ENCODE measurements at regions not wholly inside any gene's neighbourhood (a gene's known extent, or its start where the extent isn't known, plus 50 kb on each side); places are given as distances from the start of the nearest gene placed in this dataset.

DNA sequence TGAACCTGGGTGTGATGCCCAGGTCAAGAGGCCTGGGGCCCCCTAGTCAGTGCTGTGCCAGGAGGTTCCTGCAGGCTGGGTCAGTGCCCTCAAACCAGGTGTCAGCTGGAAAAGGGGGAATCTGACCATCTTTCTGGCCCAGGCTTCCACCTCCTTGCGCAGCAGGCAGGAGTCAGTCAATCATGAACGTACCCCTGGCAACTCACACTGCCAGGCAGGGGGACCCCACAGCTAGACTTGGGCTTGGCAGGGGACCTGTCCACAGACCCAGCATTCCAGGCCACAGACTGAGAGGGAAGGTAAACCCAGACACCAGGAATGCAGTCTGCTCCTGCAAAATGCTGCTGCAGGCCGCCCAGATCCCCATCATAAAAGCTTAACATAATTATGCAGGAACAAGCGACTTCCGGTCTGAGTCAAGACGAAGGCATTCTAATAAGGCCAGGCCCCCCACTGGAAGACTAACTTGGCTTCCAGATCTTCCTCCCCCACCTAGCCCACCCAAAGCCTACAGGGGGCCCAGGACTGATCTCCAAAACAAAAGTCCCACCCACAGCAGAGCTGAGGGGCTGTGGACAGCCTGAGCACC, 156.3 kb downstream of the BCOR start:
- DNase-seq = no peak

DNA sequence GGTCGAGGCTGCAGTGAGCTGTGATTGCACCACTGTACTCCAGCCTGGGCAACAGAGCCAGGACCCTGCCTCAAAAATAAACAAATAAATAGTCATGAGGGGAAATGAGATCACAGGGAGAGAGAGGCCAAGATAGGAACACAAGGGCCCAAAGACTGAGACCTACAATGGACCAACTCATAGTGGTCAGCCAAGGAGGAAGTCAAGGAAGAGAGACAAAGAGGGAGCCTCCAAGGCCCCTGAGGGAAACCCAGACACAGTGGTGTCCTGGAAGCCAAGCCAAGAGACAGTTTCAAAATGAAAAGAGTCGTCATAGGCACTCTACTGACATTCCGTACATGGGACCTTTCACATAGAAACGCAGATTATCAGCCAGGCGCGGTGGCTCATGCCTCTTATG, 153.3 kb downstream of the BCOR start:
- no peak for DNase-seq

DNA sequence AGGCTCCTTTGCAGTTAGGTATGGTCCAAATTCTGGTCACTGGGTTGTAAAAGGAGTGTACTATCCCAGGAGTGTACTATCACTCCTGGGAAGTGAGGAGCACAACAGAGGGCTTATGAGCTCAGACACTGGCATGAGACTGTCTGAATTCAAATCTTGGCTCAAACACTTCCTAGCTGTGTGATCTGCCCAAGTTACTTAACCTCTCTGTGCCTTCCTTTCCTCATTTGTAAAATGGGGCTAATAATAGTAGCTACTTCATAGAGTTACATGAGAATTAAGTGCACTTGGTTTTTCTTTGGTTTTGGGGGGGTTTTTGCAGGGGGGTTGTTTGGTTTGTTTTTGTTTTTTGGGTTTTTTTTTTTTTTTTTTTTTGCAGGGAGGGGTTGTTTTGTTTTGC, 152.0 kb downstream of the BCOR start:
- no peak for DNase-seq

DNA sequence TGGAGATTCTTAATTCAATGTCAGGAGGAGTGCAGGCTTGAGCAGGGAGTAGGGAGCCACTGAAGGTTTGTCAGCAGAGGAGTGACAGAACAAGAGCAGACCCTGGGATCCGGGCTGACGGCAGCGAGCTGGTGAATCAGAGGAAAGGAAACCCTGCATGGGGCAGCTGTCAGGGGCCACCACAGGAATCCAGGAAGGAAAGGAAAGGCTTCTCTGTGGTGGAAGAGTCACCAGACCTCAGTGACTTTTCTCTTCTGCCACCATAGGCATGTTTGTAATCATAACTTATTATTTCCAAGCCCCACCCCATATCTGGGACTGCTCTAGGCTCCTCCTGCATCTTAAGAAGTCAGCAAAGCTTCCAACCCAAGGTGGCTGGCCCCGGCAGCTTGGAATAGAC, 150.9 kb downstream of the BCOR start:
- DNase-seq = no peak

DNA sequence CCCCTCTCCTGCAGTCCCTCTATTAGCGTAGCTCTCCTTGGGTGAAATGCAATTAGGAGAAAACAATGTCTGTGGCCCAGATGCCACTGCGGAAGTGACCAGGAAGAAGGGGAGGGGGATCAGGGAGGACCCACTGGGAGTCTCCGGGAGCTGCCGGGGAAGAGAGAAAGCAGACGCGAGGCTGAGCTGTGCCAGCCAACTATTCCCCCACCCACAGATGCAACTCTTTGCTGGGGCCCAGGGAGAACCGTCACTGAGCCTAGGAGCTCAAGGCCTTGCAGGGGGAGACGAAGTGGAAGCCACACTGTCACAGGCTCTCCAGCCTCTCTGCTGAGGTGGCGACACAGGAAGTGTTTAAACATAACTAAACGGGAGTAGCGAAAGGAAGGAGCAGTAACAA, 149.2 kb downstream of the BCOR start:
- DNase-seq = no peak

DNA sequence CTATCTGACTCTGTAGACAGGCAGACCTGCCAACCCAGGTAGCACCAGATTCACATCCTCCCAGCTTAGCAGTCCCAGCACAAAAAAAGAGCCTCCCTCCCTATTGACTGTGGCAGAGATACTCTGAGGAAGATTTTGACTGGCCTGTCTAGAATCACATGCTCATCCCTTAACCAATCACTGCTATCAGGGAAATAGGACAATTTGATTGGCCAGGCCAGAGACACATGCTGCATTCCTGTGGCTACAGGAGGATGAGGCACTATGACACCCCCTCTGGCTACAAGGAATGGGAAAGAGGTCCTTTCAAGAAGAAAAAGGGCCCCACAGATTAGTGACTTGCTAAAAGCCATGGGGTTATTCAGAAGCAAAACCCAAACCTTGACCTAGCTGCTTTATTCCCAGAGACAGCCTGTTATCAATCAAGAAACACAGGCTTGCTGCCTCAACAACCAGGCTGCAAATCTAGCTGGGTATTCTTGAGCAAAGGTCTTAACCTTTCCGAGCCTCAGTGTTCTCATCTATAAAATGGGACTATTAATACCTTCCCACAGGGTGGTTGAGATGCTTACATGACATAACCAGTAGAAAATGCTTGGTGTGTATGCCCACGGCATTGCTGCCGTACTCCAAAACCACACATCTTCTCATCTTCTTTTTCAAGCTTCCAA, 147.6 kb downstream of the BCOR start:
- DNase-seq = no peak

DNA sequence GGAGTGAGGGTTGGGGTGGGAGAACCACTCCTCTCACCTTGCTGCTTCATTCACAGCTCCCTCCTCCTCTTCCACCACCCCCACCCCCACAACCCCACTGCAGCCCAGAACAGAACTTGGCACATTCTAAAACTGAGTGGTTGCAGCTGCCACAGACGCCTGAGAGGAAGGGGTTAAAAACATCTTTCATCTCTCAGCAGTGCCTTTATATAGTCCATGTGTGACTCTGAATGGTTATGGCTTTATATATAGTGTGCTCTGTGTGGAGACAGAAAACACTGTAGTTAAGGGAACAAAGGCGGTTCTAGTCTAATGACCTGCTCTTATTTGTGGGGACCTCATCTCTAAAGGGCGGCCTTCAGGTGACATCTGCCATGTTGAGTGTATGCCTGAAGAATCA, 144.8 kb downstream of the BCOR start:
- DNase-seq = no peak

DNA sequence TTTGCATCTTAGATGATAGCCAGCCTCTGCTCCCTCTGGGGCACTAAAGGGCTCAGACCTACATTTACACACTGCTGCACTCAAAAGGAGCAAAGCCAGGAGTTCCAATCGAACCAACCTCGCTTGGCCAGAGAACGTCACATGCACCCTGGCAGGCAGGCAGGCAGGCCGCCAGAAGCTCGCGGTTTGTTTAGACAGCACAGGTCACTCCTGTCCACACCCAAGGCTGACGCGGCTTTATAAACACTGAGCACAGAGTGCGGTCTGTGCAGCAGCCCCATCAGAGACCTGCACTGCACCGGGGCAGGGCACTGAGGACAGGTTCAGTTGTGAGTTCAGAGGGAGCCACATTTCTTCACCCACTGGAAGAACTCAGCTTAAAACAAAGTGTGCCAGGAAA, 143.9 kb downstream of the BCOR start:
- DNase-seq = no peak

DNA sequence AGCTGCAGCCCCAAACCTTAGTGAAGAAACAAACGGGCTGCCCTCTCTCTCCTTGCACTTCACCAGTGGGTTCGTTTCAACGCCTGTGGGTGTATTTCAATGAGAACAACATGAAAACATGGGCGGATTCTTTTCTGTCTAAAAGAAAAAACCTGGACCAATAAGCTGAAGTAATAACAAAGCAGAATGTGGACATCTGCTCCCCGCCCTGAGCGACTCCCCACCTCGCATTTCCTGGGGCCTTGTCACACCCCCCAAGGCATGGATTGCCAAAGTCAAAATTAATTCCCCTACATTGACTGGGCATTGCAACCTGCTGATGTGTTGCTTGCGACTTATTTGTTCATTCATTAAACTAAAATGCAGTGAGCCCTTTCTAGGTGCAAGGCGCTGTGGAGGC, 142.9 kb downstream of the BCOR start:
- no peak for DNase-seq

DNA sequence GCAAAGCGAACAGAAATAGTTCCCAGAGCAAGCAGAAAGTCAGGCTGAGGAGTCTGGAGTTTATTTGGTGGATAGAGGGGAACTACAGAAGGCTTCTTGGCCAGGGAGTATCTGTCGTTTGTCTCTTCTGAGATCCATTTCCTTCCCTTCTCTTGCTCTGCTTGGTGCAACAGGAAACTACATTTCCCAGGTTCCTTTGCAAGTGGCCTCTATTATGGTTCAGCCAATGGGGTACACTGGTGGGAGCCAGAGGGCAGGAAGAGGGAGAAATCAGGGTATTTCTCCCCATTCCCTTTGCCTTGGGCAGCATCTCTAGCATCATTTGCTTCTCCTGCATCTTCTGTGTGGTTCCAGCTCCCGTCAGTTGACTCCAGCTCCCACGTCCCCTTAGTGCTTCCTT, 142.1 kb downstream of the BCOR start:
- DNase-seq = no peak

DNA sequence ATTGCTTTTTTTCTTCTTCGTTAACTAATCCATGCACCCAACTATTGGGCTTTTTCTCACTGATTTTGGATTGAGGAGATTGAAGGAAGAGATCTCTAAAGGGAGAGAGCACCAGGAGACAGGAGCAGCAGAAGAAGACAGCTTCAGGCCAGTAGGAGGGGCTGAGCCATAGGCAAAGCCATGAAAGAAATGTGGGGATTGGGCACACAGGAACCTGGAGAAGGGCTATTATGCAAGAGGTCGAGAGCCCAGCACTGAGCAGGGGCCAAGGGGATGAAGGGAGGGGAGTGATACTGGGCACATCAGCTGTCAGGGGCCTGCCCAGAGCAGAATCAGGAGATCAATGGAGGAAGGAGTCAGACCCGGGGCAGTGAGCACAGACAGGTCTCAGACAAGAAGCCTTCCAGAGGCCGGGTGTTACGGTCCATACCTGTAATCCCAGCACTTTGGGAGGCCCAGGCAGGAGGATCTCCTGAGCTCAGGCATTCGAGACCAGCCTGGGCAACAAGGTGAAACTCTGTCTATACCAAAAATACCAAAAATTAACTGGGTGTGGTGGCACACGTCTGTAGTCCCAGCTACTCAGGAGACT, 140.9 kb downstream of the BCOR start:
- DNase-seq = no peak

DNA sequence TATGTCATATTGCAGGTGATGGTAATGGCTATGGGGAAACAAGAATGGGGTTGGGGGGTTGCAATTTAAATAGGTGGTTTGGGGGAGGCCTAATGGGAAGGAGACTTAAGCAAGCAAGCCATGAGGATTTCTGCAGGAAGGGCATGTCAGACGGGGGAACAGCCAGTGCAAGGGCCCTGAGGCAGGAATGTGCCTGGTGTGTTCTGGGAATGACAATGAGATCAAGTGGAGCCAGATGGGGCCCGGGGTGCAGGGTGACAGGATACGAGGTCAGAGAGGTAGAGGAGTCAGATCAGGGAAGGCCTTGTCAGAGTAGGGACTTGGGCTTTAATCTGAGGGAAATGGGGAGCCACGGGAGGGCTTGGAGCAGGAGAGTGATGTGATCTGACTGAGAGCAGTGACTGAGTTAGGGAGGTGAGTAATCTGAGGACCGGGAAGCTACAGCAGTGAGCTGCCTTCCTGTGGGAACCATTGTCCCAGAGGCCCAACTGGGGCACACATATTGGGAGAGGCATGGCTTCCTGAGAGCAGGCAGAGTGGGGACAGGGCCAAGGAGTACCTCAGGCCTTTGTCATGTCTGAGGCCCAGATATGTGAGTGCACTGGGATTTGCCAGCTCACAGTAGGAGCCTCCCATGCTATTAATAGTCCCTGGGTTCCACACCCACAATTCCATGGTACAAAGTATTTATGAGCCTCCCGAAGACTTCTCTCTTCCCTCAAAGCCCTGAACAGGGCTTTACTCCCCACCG, 139.8 kb downstream of the BCOR start:
- no peak for DNase-seq

DNA sequence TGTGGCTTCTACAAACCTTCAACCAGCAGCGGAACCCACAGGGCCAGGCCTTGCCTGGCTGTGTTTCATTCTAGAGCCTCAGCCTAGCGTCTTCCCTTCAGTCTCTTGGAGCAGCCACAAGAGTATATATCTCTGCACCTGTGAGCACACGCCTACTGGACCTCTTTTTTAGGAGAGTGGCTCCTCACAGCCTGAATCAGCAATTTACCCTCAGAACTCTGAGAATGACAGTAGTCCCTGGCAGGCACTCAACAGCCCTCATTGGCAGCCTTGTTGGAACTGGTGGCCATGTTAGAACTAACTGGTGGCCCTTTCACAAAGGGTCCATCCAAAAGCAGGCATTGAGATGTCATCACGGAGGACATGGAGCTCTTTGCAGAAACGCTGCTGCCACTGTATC, 138.9 kb downstream of the BCOR start:
- no peak for DNase-seq

DNA sequence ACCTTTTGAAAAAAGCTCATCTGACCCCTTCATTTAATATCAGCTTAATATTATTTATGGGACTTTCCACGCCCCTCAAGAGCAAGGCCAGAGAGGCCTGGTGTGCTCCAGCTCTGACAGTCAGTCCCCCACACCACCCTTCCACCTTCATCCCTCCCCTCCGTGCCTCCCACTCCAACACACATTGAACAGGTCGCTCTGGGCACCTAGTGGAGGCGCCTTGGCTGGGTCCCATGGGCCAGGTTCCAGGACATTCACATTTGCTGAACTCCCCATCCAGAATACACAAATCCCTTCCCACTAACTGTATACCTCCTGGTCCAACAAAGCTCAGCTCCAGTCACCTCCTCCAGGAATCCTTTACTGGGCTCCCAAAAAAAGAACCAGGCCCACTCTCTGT, 137.5 kb downstream of the BCOR start:
- no peak for DNase-seq

DNA sequence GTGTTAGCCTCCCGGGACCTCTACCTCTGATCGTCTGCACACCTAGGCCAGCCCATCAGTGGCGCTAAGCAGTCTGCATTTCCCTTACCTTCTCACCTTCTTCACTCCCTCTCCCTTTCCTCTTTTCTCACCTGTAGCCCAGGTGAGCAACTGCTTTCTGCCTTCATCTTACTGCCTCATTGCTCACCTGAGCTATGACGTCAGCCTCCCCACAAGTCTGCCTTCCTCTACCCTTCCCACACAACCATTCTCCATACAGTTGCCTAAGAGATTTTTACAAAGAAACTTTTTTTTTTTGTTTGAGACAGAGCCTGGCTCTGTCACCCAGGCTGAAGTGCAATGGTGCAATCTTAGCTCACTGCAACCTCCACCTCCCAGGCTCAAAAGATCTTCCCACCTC, 136.3 kb downstream of the BCOR start:
- DNase-seq = no peak

DNA sequence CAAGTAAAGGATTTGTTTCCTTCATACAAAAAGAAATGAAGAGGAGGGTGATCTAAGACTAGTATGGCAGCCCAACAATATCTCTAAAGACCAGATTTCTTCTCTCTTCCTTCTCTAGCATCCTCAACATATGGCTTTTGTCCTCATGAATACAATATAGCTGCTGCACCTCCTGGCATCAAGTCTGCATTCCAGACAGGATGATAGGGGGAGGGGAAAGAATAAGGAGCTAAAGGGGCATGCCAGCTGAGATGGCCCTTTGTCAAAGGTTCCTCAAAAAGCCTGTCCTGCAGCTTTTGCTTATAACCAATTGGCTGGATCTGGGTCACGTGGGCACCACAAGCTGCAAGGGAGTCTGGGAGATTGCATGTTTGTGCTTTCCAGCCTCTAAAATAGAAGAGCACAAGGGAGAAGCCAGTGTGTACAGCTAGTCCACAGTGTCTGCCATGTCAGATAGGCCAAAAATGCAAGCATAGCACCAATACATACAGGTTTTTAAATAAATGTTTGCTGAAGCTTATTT, 132.6 kb downstream of the BCOR start:
- no peak for DNase-seq

DNA sequence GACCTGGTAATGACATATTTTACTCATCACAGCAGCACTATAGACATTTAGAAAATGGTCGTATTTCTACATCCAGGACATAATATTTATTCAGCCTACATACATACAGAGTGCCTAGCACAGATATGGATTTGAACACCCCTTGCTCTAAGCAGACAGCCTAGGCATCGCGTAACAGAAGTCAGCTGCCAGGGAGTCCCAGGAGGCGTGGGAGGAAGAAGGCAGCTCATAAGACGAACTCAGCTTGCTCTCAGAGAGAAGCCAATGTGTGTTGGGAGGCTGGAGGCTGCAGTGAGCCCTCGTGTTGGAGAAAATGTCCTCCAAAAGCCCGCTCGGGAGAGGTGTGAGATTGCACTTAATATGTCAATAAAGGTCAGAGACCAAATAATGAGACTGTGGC, 131.6 kb downstream of the BCOR start:
- no peak for DNase-seq

DNA sequence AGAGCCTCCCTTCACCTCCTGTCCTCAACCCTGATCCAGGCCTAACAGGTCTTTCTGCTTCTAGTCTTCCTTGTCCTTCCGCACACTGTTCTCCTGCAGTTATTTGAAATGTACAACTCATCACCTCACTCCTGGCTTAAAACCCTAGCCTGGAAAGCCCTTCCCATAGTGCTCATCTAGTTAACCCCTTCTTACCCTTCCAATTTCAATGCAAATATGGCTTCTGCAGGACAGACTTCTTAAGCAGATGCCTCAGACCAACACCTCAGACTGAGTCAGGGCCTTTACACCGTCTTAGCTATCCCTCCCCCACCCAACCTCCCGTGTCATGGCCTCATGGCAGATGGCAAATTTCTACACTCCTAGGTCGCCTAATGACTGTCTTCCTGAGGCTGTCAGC, 130.4 kb downstream of the BCOR start:
- no peak for DNase-seq

DNA sequence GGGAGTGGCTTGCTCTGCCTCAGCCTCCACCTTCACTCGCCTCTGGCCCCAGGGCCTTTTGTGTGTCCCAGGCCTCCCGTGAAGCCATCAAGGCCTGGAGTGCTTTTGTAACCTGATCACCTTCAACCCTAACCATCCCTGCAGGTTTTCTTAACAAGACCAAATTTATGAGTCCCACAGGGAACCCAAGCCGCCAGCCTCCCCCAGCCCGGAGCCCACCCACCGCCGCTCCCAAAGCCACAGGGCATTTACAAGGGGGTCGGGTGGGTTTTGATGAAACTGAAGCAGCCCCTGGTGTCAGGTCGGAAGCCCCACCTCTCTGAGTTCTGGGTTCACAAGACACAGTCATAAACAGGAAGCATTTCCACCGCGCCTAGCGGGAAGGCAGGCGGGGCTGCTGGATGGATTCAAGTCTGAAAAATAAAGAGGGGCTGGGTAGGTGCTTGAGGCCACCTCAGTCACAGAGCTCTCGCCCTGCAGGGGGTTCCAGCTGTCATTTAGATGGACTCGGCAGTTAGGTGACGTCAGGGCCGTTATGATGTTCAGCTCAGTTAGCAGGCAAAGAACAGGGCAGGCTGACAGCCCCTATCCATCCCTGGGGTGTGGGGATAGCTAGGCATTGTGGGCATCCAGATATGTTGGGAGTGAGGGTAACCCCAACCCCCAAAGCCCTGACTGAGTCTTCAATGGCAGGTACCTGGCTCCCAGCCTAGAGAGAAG, 128.5 kb downstream of the BCOR start:
- DNase-seq = peak in 1 of 2 experiments; percentile 1

DNA sequence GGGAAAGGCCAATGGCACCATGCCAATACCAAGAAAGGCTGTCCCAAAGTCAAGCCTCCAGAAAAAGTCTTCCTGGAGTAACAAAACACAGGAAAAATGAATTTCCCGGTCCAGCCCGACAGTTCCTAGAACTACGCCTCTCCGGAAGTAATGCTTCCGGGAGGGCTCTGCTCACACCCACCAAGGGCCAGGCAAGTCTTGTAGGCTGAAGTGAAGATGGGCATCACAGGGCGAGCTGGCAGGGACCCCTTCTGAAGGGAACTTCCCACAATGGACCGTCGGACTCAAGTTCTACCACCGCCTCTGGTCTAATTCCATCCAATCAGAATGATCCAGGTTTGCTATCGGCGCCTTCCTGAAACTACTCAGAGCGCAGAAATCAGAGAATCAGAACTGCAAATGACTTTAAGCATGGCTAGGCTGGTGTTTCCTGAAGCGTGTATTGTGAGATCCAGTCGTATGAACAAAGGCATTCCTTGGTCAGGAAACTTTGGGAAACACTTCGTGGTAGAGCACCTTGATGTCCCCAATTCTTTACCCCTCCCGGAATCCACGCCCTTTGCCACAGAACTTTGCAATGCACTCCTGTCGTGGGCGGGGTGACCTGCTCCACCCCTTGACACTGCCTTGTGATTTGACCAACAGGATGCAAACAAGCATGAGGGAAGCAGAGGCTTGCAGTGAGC, 127.8 kb downstream of the BCOR start:
- no peak for DNase-seq

DNA sequence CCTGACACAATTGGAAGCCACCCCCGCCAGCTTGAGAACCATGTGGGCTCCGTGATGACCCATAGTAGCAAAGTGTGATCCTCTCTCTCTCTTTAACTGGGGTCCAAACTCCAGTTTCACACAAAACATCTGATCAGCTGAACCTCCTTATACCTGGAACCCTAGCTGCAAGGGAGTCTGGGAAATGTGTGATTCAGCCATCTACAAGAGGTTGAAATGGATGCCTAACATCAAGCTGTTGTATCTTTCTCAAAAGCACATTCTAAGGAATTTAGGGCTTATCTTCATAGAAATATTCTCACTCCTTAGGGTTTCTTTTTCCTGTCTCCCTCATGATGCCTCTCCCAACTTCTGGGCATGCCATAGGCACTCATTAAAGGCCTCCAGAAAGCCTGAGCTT, 126.0 kb downstream of the BCOR start:
- no peak for DNase-seq

DNA sequence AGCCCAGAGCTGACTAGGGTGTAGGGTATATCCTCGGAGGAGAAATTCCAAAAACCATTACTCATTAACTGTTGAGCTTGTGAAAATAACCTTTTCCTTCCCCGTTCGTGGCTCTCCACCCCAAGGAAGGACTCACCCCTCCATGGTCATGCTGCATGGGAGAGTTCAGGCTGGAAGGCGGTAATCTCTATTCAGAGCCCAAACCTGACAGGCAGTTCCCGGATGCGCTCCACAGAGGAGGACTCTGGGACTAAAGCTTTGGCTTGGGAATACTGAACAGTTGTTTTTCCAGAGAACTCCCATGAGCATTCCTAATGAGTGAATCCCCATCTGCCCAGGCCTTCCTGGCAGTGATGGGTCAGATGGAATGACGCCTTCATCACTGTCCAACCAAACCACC, 125.4 kb downstream of the BCOR start:
- DNase-seq = no peak

DNA sequence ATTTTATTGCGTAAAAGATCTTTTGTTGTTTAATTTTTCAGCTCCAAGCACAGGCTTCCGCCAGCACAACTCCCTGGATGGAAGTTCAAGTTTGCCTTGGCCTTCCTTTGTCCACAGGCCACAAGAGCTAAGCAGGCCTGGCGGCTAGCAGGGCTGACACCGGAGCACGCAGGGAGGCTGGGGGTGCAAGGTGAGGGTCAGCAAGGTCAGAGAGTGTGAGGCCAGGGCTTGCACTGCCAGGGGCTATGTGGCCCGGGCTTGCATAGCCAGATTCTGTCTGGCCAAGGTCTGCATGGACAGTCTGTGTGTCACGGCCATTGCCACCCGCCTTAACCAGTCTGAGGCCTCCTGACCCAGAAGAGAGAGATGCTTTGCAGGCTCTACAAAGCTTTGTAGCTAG, 123.9 kb downstream of the BCOR start:
- DNase-seq = no peak

All from activated CD4-positive, alpha-beta T cell treated with anti-CD3 and anti-CD28 coated beads, Interleukin-2, amount 50 U/mL, for 4 hours (primary cell).